ENCODE measurements at regions not wholly inside any gene's neighbourhood (a gene's known extent, or its start where the extent isn't known, plus 50 kb on each side); places are given as distances from the start of the nearest gene placed in this dataset.
"Not testable (repeated sequence)": the region's sequence is repeated elsewhere in the genome, so short reads cannot be mapped to it uniquely, and the experiment has no call there.

DNA sequence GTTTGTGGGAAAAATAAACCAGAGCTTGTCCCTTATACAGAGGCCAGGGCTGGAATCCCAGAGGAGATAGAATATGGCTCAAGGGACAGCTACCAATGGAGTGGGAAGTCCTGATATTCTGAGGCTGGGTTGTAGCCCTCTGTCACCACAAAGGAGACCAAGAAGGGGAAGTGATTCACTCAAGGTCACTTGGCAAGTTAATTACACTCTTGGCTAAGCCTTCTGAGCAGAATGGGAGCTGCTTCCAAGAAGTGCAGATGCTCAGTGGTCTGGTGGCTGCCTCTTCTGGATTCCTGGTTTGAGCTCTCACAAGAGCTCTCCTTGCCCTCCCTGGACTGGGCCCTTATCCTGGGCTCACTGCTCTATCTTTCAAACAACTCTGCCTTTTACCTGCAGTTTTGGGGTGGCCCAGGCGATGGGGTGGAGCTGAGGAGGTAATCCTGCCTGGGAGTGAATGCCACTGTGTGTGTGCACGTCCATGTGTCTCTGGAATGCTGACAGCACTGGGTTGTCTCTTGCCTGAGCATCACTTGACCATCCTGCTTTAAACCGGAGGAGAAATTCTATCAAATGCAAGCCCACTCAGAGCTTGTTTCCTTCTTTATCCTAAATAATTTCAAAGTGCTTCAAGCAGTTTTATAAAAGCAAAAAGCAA lies 168.2 kb downstream of the KCNS3 start:
- DNase-seq (ENCODE audit: low spot score) = no peak
- FAIRE-seq = no peak

DNA sequence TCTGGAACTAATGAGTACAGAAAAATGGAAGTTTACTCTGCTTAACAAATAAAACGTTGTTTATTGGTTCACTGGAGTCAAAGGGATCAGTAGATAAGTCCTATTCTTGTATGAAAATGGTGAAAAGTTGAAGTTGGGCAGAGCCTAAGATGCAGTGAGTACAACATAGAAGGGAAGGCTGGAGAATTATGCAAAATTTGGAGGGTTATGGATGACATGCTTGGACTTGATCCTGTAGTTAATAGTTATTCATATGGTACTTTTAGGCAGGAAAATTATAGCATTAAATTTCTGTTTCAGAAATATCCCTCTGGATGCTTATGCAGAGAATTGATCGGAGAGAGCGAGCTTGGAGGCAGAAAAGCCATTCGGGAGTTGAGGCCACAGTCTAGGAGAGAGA lies 167.6 kb downstream of the KCNS3 start:
- FAIRE-seq (no peak), DNase-seq (ENCODE audit: low spot score) (no peak)

DNA sequence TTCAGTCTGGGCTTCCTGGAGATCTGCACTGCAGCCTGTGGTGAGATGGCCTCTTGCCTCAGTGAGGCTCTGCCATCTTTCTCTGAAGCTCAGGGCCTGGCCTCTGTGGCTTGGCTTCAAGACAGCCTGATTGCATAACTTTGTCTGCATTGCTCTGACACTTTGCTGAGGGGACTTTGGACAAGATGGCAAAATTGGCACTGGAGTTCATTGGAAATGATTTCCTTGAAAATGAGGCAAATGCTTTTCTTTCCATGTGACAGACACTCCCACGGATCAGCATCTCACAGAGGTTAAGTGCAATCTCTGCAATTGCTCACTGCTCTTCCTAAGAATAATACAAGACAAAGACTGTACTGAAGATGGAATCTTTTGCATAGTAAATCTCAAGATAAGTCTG lies 166.8 kb downstream of the KCNS3 start:
- FAIRE-seq (no peak), DNase-seq (ENCODE audit: low spot score) (no peak)

DNA sequence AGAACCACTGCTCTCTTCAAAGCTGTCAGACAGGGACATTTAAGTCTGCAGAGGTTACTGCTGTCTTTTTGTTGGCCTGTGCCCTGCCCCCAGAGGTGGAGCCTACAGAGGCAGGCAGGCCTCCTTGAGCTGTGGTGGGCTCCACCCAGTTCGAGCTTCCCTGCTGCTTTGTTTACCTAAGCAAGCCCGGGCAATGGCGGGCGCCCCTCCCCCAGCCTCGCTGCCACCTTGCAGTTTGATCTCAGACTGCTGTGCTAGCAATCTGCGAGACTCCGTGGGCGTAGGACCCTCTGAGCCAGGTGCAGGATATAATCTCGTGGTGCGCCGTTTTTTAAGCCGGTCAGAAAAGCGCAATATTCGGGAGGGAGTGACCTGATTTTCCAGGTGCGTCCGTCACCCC lies 138.9 kb downstream of the KCNS3 start:
- not testable (repeated sequence) for DNase-seq (ENCODE audit: low spot score); FAIRE-seq

DNA sequence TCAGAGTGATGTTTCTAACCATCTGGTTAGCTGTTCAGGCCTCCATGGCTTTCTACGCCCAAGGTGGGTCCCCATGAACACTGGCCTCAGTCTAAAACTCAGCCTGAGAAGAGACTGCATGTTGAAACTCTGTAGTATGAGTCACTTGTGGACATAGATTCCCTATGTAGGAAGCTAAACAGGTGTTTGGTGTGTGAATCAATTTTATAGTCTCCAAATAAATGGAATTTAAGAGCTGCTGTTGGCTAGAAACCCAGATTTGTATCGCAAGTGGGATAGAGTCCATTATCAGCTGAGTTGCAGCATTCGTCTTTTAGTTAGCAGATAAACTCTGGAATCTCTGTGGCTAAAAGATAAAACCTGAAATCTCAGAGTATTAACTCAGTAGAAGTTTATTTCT lies 131.4 kb downstream of the KCNS3 start:
- no peak for FAIRE-seq
- no peak for DNase-seq (ENCODE audit: low spot score)

DNA sequence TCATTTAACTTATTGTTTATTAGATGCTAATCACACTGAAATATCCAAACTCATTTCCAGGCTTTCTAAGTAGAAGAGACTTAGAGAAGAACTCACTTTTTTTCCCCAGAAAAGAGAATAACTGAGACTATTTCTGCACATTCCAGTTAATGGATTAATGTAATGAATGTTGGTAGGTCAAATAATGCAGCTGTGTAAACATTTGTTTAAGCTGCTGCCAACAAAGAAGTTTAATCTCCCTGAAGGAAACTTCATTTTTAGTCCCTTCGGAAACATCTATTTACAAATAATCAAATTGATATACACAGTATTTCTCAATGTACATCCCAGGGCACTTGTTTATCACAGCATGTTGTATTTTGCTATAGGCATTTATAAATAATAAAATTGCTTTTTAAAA lies 126.9 kb downstream of the KCNS3 start:
- DNase-seq (ENCODE audit: low spot score) (no peak), FAIRE-seq (no peak)

DNA sequence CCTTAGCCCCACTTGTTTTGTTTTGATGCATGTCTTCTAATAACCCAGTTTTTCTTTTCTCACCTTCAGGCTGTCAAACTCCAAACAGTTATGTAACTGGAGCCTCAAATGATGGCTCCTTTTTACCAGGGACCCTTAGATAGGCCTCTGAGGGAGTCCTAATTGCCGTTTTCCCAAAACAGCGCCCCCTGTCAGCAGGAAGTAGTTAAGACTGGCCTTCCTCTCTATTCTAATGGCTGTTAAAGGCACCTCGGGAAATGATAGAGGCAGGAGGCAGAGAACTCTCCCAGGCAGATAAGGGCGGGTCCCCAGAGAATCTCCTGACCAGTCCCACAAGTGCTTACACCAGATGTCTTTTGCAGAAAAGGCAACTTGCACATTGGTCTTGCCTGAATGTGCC lies 123.2 kb downstream of the KCNS3 start:
- DNase-seq (ENCODE audit: low spot score) (no peak), FAIRE-seq (no peak)

DNA sequence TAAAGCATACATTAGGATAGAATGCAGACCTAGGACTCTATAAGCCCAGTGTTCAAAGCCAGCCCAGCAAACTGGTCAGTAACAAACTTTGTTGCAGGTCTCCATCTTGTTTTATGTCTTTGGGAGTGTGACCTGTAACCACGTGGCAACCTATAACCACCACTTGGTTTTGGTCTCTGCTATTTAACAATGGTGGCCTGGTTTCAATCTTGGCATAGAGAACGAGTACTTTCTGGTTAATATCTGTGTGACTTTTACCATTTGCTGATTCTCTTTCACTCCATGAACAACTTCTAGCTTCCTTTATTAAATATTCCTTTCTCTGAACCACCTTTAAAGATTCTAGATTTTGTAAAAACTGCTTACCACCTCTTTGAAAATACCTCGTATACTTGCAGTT lies 118.5 kb downstream of the KCNS3 start:
- DNase-seq (ENCODE audit: low spot score) = no peak
- no peak for FAIRE-seq

DNA sequence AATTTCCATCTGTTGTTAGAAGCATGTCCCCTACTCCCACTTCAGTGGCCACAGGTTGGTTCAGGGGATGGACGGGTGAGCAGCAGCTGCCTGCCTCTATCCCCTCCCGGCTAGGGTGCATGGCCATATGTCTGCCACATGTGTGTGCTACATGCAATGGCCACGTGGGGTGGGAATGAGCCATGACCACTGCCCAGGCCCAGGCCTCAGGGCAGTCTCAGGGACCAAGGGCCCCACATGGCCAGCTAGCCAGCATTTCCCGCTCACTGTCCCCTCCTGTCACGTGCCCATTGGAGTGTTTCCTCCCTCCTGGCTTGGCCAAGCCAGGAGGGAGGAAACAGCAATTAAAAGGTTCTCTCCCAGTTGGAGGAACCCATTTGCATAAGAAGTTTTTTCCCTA lies 117.1 kb downstream of the KCNS3 start:
- FAIRE-seq (no peak), DNase-seq (ENCODE audit: low spot score) (no peak)
